Endothelial cell of umbilical vein (primary cell): ENCODE measurements at regions not wholly inside any gene's neighbourhood (a gene's known extent, or its start where the extent isn't known, plus 50 kb on each side); places are given as distances from the start of the nearest gene placed in this dataset.
"Not testable (repeated sequence)": the region's sequence is repeated elsewhere in the genome, so short reads cannot be mapped to it uniquely, and the experiment has no call there.

Source experiments
- BruUV-seq: library from RNA; stranded (reverse); fragments of 400-500 nt; replicated peaks from 2 replicates; lab custom pipeline; 2021; lab: Mats Ljungman, UMichigan
- CTCF ChIA-PET: fragments of 300-600, 350-600 bp; sonication (Branson Sonifier 250); formaldehyde crosslinking; loops from one replicate; lab custom pipeline; 2021; ENCODE audit warnings: antibody characterized with exemption, inconsistent platforms; lab: Charles Lee
- POLR2A ChIA-PET: fragments of 300-600, 350-600 bp; sonication (Branson Sonifier 250); formaldehyde crosslinking; loops from one replicate; lab custom pipeline; 2021; ENCODE audit warnings: antibody characterized with exemption, inconsistent platforms; lab: Charles Lee
- DNase-seq: peaks from one replicate; pipeline ENCODE4 v3.0.0-alpha.2; 2011; ENCODE audit warnings: low read depth, low spot score
- FAIRE-seq: peaks from 2 replicates; lab custom pipeline; 2011; peaks lifted over from hg19 to GRCh38; lab: Jason Lieb, UNC
- H2AFZ ChIP-seq: 2 replicates; pipeline ENCODE4 v1.6.0; 2012; ENCODE audit warnings: low read depth, low read length, control low read depth, inconsistent platforms
- H3K27ac ChIP-seq: 2 replicates; pipeline ENCODE4 v1.5.1; 2011; ENCODE audit warnings: low read depth, mild to moderate bottlenecking, control low read depth, low read length, moderate library complexity; ENCODE audit not compliant: insufficient read depth
- H3K27me3 ChIP-seq, 2 experiments: 2 replicates each; pipeline versions ENCODE4 v1.6.0 to v1.6.1; 2011; ENCODE audit warnings: low read length in 2 of 2, mixed read lengths in 1 of 2; ENCODE audit not compliant: control insufficient read depth in 2 of 2, insufficient read depth in 2 of 2
- H3K36me3 ChIP-seq, 2 experiments: 2 replicates in 1 of 2; 3 replicates in 1 of 2; pipeline ENCODE4 v1.5.1; 2011; ENCODE audit warnings: low read length in 2 of 2, mild to moderate bottlenecking in 1 of 2, moderate library complexity in 1 of 2; ENCODE audit not compliant: control insufficient read depth in 2 of 2, insufficient read depth in 2 of 2; ENCODE audit errors: extremely low read depth in 1 of 2
- H3K4me1 ChIP-seq: 3 replicates; pipeline ENCODE4 v1.5.1; 2011; ENCODE audit warnings: mild to moderate bottlenecking, low read length; ENCODE audit not compliant: control insufficient read depth, insufficient read depth; ENCODE audit errors: extremely low read depth
- H3K4me2 ChIP-seq: 2 replicates; pipeline ENCODE4 v1.6.1; 2011; ENCODE audit warnings: low read length, control low read depth, mixed read lengths; ENCODE audit not compliant: insufficient read depth
- H3K4me3 ChIP-seq, 3 experiments: fragments of 200-600 bp in 1 of 3; sonication (generic), shearing (Covaris generic) in 1 of 3; replicated peaks in 1 of 3; 2 replicates each; pipeline ENCODE4 v1.5.1; 2011 to 2016; ENCODE audit warnings: control low read depth in 3 of 3, low read length in 3 of 3, mild to moderate bottlenecking in 2 of 3, inconsistent platforms in 1 of 3, low read depth in 1 of 3, moderate library complexity in 1 of 3; ENCODE audit not compliant: insufficient read depth in 1 of 3
- H3K79me2 ChIP-seq: 2 replicates; pipeline ENCODE4 v1.6.0; 2012; ENCODE audit warnings: low read length, inconsistent platforms; ENCODE audit not compliant: control insufficient read depth, insufficient read depth
- H3K9ac ChIP-seq: replicated peaks from 2 replicates; pipeline ENCODE3; 2011; ENCODE audit warnings: low read length, control low read depth; ENCODE audit not compliant: insufficient read depth; ENCODE audit errors: extremely low read depth
- H3K9me1 ChIP-seq: replicated peaks from 3 replicates; pipeline ENCODE4 v1.6.0; 2011; ENCODE audit warnings: mild to moderate bottlenecking, low read length; ENCODE audit not compliant: control insufficient read depth, insufficient read depth; ENCODE audit errors: extremely low read depth
- H3K9me3 ChIP-seq: replicated peaks from 2 replicates; pipeline ENCODE4 v1.5.1; 2012; ENCODE audit warnings: low read length, inconsistent platforms; ENCODE audit not compliant: control insufficient read depth, insufficient read depth
- H4K20me1 ChIP-seq: replicated peaks from 2 replicates; pipeline ENCODE3; 2011; ENCODE audit warnings: mild to moderate bottlenecking, low read length; ENCODE audit not compliant: control insufficient read depth, insufficient read depth; ENCODE audit errors: extremely low read depth
- dilution Hi-C: fragments of 300-500 bp; cut with MboI; formaldehyde crosslinking; loops from one replicate; pipeline ENCODE4 v1.15.0; 2019; ENCODE audit warnings: low sequenced_read_pairs; ENCODE audit not compliant: extremely low pct_ligation_motif_present
- intact Hi-C: fragments of 100-400 bp; cut with micrococcal nuclease; formaldehyde crosslinking; loops from one replicate; pipeline ENCODE4 v1.10.0; 2022

- intact Hi-C loops, H4K20me1 ChIP-seq, H3K27ac ChIP-seq, H3K9ac ChIP-seq, H3K4me1 ChIP-seq, H2AFZ ChIP-seq, FAIRE-seq, H3K4me2 ChIP-seq, H3K79me2 ChIP-seq, H3K4me3 ChIP-seq, BruUV-seq, dilution Hi-C loops, H3K9me1 ChIP-seq, H3K9me3 ChIP-seq, H3K36me3 ChIP-seq, DNase-seq, H3K27me3 ChIP-seq, POLR2A ChIA-PET, CTCF ChIA-PET: not testable (repeated sequence)
Measured at GRCh38 chr4:22630161-22630975, 62.4 kb upstream of the GBA3 start.

- H2AFZ ChIP-seq, H3K4me2 ChIP-seq, H3K27ac ChIP-seq, CTCF ChIA-PET, H3K9me3 ChIP-seq, DNase-seq, H3K79me2 ChIP-seq, FAIRE-seq, H3K27me3 ChIP-seq, H3K4me3 ChIP-seq, H3K9ac ChIP-seq, H3K4me1 ChIP-seq, intact Hi-C loops, POLR2A ChIA-PET, dilution Hi-C loops, H3K36me3 ChIP-seq, H3K9me1 ChIP-seq, H4K20me1 ChIP-seq, BruUV-seq: not testable (repeated sequence)
Measured at GRCh38 chr4:22631167-22631566, 61.6 kb upstream of the GBA3 start.
